ENCODE measurements at regions not wholly inside any gene's neighbourhood (a gene's known extent, or its start where the extent isn't known, plus 50 kb on each side); places are given as distances from the start of the nearest gene placed in this dataset.
"Not testable (repeated sequence)": the region's sequence is repeated elsewhere in the genome, so short reads cannot be mapped to it uniquely, and the experiment has no call there.

- no peak for FAIRE-seq
- TF ChIP-seq CTCF (IDR thresholded peaks at IDR 0.05; ENCODE audit: insufficient read depth, missing control alignments), result no peak
Measured at GRCh38 chr6:159395609-159396008, 226.4 kb downstream of the FNDC1 start.

GRCh38 chr6:159392695-159393094 lies 223.5 kb downstream of the FNDC1 start:
- not testable (repeated sequence) for DNase-seq (ENCODE audit: insufficient read length, low spot score); FAIRE-seq

More at GRCh38 chr6:159395609-159396008, 226.4 kb downstream of the FNDC1 start:
- DNase-seq (ENCODE audit: insufficient read length, low spot score), result no peak

- no peak for TF ChIP-seq CTCF (IDR thresholded peaks at IDR 0.05; ENCODE audit: insufficient read depth, missing control alignments)
- FAIRE-seq (no peak), DNase-seq (ENCODE audit: insufficient read length, low spot score) (no peak)
Measured at GRCh38 chr6:159390381-159390780, 221.2 kb downstream of the FNDC1 start.

GRCh38 chr6:159389695-159390094 lies 220.5 kb downstream of the FNDC1 start:
- no peak for DNase-seq (ENCODE audit: insufficient read length, low spot score)
- FAIRE-seq, result no peak
- no peak for TF ChIP-seq CTCF (IDR thresholded peaks at IDR 0.05; ENCODE audit: insufficient read depth, missing control alignments)

- DNase-seq (ENCODE audit: insufficient read length, low spot score) (no peak), FAIRE-seq (no peak)
- TF ChIP-seq CTCF (IDR thresholded peaks at IDR 0.05; ENCODE audit: insufficient read depth, missing control alignments), result no peak
Measured at GRCh38 chr6:159380114-159380513, 210.9 kb downstream of the FNDC1 start.

GRCh38 chr6:159378411-159379328 lies 209.5 kb downstream of the FNDC1 start:
- FAIRE-seq, result no peak
- no peak for DNase-seq (ENCODE audit: insufficient read length, low spot score)

GRCh38 chr6:159376516-159377158 lies 207.4 kb downstream of the FNDC1 start:
- TF ChIP-seq CTCF (IDR thresholded peaks at IDR 0.05; ENCODE audit: insufficient read depth, missing control alignments), result no peak
- FAIRE-seq (no peak), DNase-seq (ENCODE audit: insufficient read length, low spot score) (no peak)

More at GRCh38 chr6:159378411-159379328, 209.5 kb downstream of the FNDC1 start:
- TF ChIP-seq CTCF (IDR thresholded peaks at IDR 0.05; ENCODE audit: insufficient read depth, missing control alignments), result no peak
